ENCODE measurements at regions not wholly inside any gene's neighbourhood (a gene's known extent, or its start where the extent isn't known, plus 50 kb on each side); places are given as distances from the start of the nearest gene placed in this dataset.
"Not testable (repeated sequence)": the region's sequence is repeated elsewhere in the genome, so short reads cannot be mapped to it uniquely, and the experiment has no call there.

- H3K79me2 ChIP-seq (ENCODE audit: insufficient read depth): no peaks in the 10 kb centered on the region
- no peaks in the 10 kb centered on the region for H3K27me3 ChIP-seq (ENCODE audit: insufficient read depth)
- no peaks in the 10 kb centered on the region for H3K4me1 ChIP-seq (ENCODE audit: control insufficient read depth in 1 of 2, insufficient read depth in 2 of 2, low read depth in 1 of 2, low read length in 1 of 2)
- no peak overlapping the region for H3K9ac ChIP-seq
- 90% methylated on average over 2 of the region's 29 CpGs for WGBS (ENCODE audit: low lambda C conversion rate)
- no peaks in the 10 kb centered on the region for H3K9me3 ChIP-seq
- ChIA-PET CTCF (interaction anchor here (0.6 to 1.7 kb wide), 5 partner anchors 9 to 298 kb away, joined by 3 to 4 read pairs (median 3); no protein-coding TSS in a partner anchor), POLR2A (no interaction called here)
- H3K9me2 ChIP-seq: no peaks in the 10 kb centered on the region
- TF ChIP-seq IRF3 (IDR thresholded peaks at IDR 0.05; ENCODE audit: low read depth, low read length) (no peak), SIN3A (IDR thresholded peaks at IDR 0.05; ENCODE audit: borderline replicate concordance, low read depth, low read length) (no peak), RXRA (IDR thresholded peaks at IDR 0.05; ENCODE audit: borderline replicate concordance, low read depth) (no peak)
- H3K4me3 ChIP-seq (ENCODE audit: low read depth in 2 of 2, low read length in 1 of 2): no peak overlapping the region
- DNase-seq: no peak
- H3K36me3 ChIP-seq (replicated peaks in 1 of 2; ENCODE audit: control insufficient read depth in 1 of 2, insufficient read depth in 2 of 2, low read length in 1 of 2): no peaks in the 10 kb centered on the region
- H3F3A ChIP-seq (replicated peaks; ENCODE audit: insufficient read depth): no peaks in the 10 kb centered on the region
- no peak overlapping the region for H3K4me2 ChIP-seq
- H3K27ac ChIP-seq (ENCODE audit: low read depth in 2 of 2, low read length in 1 of 2): no peak overlapping the region
- no peaks in the 10 kb centered on the region for H4K20me1 ChIP-seq (ENCODE audit: insufficient read depth)
- no peak overlapping the region for H2AFZ ChIP-seq (ENCODE audit: low read depth)
Observed at GRCh38 chr10:15426115-15426514, 55.0 kb upstream of the FAM171A1 start.

GRCh38 chr10:15421875-15422274, 50.8 kb upstream of the FAM171A1 start:
- H3K9me3 ChIP-seq; H3K79me2 ChIP-seq (ENCODE audit: insufficient read depth); H3K27me3 ChIP-seq (ENCODE audit: insufficient read depth); H3K4me3 ChIP-seq (ENCODE audit: low read depth in 2 of 2, low read length in 1 of 2); H3K4me1 ChIP-seq (ENCODE audit: control insufficient read depth in 1 of 2, insufficient read depth in 2 of 2, low read depth in 1 of 2, low read length in 1 of 2); CTCF ChIA-PET; DNase-seq; H4K20me1 ChIP-seq (ENCODE audit: insufficient read depth); H3F3A ChIP-seq (replicated peaks; ENCODE audit: insufficient read depth); H3K9me2 ChIP-seq; POLR2A ChIA-PET; H3K4me2 ChIP-seq; H2AFZ ChIP-seq (ENCODE audit: low read depth); H3K27ac ChIP-seq (ENCODE audit: low read depth in 2 of 2, low read length in 1 of 2); H3K36me3 ChIP-seq (replicated peaks in 1 of 2; ENCODE audit: control insufficient read depth in 1 of 2, insufficient read depth in 2 of 2, low read length in 1 of 2); H3K9ac ChIP-seq: not testable (repeated sequence)
- 46% methylated on average over 4 of the region's 4 CpGs for WGBS (ENCODE audit: low lambda C conversion rate)

Measured in SK-N-SH (cell line).